Pulmonary artery endothelial cell (primary cell): ENCODE measurements at regions not wholly inside any gene's neighbourhood (a gene's known extent, or its start where the extent isn't known, plus 50 kb on each side); places are given as distances from the start of the nearest gene placed in this dataset.
"Not testable (repeated sequence)": the region's sequence is repeated elsewhere in the genome, so short reads cannot be mapped to it uniquely, and the experiment has no call there.

Experiments used
- DNase-seq: peaks from one replicate; pipeline ENCODE4 v3.0.0-alpha.2; 2011; ENCODE audit warnings: low read depth, low spot score

- not testable (repeated sequence) for DNase-seq
Observed at GRCh38 chr3:177499039-177499438, 301.8 kb upstream of the TBL1XR1 start.

GRCh38 chr3:177499779-177500423 is 302.6 kb upstream of the TBL1XR1 start:
- DNase-seq = no peak

- DNase-seq = no peak
Observed at GRCh38 chr3:177510693-177511216, 313.5 kb upstream of the TBL1XR1 start.

- no peak for DNase-seq
Observed at GRCh38 chr3:177512945-177513814, 315.9 kb upstream of the TBL1XR1 start.

- no peak for DNase-seq
Observed at GRCh38 chr3:177513815-177514610, 316.7 kb upstream of the TBL1XR1 start.

- DNase-seq = no peak
Observed at GRCh38 chr3:177514611-177515499, 317.6 kb upstream of the TBL1XR1 start.

- DNase-seq = no peak
Observed at GRCh38 chr3:177515786-177516157, 318.5 kb upstream of the TBL1XR1 start.

- peak; percentile 20 for DNase-seq
Observed at GRCh38 chr3:177516158-177517011, 319.1 kb upstream of the TBL1XR1 start.

- no peak for DNase-seq
Observed at GRCh38 chr3:177517906-177518305, 320.6 kb upstream of the TBL1XR1 start.

GRCh38 chr3:177519588-177519987 is 322.3 kb upstream of the TBL1XR1 start:
- DNase-seq = no peak

GRCh38 chr3:177521305-177521704 is 324.0 kb upstream of the TBL1XR1 start:
- DNase-seq = no peak

- DNase-seq = no peak
Observed at GRCh38 chr3:177522051-177522450, 324.8 kb upstream of the TBL1XR1 start.

- DNase-seq = no peak
Observed at GRCh38 chr3:177523067-177523675, 325.9 kb upstream of the TBL1XR1 start.

- no peak for DNase-seq
Observed at GRCh38 chr3:177523872-177524438, 326.7 kb upstream of the TBL1XR1 start.

- DNase-seq = no peak
Observed at GRCh38 chr3:177524742-177525141, 327.5 kb upstream of the TBL1XR1 start.

- no peak for DNase-seq
Observed at GRCh38 chr3:177525414-177525813, 328.1 kb upstream of the TBL1XR1 start.

GRCh38 chr3:177525987-177526712 is 328.9 kb upstream of the TBL1XR1 start:
- DNase-seq = no peak

GRCh38 chr3:177527182-177527581 is 329.9 kb upstream of the TBL1XR1 start:
- DNase-seq = no peak
